GM12872 (cell line): ENCODE measurements at regions not wholly inside any gene's neighbourhood (a gene's known extent, or its start where the extent isn't known, plus 50 kb on each side); places are given as distances from the start of the nearest gene placed in this dataset.

ENCODE experiments used
- TF ChIP-seq, protein P1 (sequence below): IDR thresholded peaks from 3 replicates; pipeline ENCODE4 v1.5.1; 2011; ENCODE audit warnings: low read depth, mild to moderate bottlenecking, low read length, moderate library complexity; ENCODE audit not compliant: insufficient read depth

DNA sequence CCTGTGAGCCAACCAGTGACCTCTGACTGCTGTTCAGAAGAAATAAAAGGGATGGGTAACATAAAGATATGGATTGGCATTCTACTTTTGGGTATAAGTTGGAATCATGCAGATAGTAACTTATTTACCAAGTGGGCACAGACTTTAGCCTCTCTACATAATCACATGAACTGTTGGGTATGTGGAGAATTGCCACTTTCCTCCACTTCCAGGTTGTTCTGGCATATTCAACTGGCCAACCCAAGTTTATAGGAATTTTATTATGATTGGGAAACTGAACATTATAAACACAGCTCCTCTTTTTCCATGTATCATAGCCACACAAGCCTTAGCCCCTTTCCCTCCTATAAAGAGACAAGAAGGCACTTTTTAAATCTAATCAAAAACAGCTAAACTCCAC, 179.3 kb downstream of the RNF152 start:
- TF ChIP-seq, protein P1, sequence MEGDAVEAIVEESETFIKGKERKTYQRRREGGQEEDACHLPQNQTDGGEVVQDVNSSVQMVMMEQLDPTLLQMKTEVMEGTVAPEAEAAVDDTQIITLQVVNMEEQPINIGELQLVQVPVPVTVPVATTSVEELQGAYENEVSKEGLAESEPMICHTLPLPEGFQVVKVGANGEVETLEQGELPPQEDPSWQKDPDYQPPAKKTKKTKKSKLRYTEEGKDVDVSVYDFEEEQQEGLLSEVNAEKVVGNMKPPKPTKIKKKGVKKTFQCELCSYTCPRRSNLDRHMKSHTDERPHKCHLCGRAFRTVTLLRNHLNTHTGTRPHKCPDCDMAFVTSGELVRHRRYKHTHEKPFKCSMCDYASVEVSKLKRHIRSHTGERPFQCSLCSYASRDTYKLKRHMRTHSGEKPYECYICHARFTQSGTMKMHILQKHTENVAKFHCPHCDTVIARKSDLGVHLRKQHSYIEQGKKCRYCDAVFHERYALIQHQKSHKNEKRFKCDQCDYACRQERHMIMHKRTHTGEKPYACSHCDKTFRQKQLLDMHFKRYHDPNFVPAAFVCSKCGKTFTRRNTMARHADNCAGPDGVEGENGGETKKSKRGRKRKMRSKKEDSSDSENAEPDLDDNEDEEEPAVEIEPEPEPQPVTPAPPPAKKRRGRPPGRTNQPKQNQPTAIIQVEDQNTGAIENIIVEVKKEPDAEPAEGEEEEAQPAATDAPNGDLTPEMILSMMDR, result no peak

DNA sequence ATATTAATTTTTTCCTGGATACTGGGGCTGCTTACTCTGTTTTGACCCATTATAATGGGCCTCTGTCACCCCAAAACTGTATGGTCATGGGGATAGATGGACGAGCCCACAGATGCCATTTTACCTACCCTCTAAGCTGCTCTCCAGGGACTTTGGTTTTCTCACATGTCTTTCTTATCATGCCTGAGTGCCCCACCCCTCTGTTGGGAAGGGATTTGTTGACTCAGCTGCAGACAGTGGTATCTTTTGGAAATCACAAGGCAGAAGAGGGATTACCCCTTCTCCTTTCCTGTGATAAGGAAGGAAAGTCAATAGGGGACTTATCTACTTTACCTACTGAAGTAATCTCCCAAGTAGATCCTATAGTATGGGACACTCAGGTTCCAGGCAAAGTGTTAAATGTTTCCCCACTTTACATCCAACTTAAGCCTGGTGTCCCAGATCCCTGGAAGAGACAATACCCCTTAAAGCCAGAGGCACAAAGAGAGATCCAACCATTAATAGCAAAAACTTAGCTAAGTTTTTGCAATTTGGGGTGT, 182.7 kb downstream of the RNF152 start:
- TF ChIP-seq, protein P1, result no peak

GRCh38 chr18:61706276-61706915, 186.4 kb downstream of the RNF152 start:
- TF ChIP-seq, protein P1, result no peak

DNA sequence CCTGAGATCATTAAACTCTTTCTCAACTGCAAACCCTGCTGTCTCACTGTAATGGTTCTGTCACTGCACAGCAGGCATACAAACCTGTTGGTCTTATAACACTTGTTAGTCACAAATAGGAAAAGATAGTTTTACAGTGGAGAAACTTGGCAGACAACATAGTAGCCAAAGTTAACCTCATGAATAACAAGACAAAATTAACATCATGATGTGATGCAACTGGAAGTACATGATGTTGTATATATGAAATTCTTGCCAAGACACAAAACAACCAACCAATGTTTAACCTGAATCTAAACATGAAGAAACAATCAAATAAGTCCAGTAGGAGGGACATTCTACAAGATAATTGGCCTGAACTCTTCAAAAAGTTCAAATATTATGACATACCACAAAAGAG, 189.3 kb downstream of the RNF152 start:
- TF ChIP-seq, protein P1, result no peak

DNA sequence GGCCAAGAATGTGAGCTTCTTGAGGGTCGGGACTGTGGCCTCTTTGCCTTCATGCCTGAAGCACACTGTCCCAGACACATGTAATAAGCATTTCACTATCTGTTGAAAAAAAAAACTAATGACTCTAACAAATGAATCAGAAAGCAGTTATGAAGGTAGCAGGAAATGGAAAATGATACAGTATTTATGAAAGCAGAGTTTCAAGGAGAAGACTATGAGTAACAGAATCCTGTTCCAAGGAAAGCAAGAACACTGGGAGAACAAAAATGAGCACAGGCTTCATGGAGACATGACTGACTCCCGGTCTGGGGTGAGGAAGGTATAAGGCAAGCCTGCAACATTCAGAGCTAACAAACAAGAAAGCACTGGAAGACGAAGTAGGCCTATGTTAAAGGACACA, 190.8 kb downstream of the RNF152 start:
- TF ChIP-seq, protein P1, result no peak

DNA sequence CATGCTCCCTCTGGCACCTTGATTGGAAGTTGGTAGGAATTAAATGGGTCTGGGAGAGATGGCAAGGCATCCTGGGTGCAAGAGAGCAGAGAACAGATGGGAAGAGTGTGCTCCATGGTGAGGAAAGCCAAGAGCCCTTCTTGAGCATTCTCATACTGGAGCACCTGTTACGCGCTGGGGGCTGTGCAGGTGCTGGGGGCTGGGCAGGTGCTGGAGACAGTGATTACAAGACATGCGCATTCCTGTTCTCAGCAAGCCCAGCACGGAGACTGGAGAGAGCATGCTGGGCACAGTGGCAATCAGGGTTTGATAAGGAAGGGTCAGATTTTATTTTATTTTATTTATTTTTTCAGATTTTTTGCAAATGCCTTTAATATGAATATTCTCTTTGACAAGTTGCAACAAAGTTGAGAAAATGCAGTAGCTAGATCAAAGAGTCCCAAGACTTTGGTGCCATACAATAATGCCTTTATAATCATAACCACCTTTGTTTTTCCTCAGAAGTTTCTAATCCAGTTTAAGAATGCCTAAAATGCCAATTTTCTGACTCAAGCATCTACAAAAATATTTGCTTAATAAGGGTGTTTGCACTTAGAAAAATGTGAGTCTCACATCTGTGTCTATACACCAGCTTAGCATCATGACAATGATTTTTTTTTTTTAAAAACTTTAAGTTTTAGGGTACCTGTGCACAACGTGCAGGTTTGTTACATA, 193.3 kb downstream of the RNF152 start:
- TF ChIP-seq, protein P1, result no peak

DNA sequence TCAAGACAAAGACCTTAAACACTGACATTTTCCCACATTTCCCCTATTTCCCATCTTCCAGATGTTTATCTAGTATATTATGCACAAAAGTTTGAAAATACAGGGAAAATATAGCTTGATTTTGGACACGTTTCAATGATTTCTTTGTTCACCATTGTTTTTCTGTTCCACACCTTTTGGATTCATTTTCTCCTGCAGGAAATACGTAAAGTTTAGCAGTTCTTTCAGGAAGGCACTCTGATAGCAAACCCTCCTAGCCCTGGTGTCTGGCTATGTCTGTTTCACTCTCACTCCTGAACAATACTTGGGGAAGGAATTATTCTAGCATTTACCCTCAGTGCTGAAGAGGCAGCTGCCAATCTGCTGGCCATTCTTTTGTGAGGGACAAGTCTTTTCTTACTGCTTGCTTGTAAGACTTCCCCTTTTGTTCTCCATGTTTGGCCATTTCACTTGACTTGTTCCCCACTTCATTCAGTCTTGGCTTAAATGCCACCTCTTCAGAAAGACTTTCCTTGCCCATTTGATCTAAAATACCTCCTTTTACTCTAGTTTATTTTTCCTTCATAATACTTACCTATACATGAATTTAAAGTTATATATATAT, 195.4 kb downstream of the RNF152 start:
- TF ChIP-seq, protein P1, result no peak
